HG03354 (cell line): ENCODE measurements at regions not wholly inside any gene's neighbourhood (a gene's known extent, or its start where the extent isn't known, plus 50 kb on each side); places are given as distances from the start of the nearest gene placed in this dataset.
"Not testable (repeated sequence)": the region's sequence is repeated elsewhere in the genome, so short reads cannot be mapped to it uniquely, and the experiment has no call there.

Source experiments
- ATAC-seq: cut with Tn5 transposase; IDR thresholded peaks from one replicate; pipeline ENCODE4 v1.9.1; 2021; ENCODE audit warnings: mild to moderate bottlenecking; ENCODE audit not compliant: unreplicated experiment, poor library complexity, severe bottlenecking

- no peak for ATAC-seq
Measured at GRCh38 chr1:101128846-101129245, 103.3 kb upstream of the DPH5 start.

- ATAC-seq = peak; percentile 95
Measured at GRCh38 chr1:101128211-101128727, 102.7 kb upstream of the DPH5 start.

DNA sequence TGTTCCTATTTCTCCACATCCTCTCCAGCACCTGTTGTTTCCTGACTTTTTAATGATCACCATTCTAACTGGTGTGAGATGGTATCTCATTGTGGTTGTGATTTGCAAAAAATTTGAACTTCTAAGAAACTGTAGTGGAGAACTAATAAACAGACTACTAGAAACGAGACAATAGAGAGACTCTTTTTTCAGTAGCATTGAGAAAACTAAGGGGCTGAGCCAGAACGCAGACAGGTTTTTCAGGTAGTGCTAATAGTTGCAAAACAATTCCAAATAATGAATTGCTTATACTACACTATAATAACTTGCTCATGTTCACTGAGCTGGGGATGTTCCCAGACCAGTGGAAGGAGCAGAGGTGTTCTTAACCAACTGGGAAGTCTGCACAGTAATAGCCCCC lies 98.8 kb upstream of the DPH5 start:
- ATAC-seq = no peak

GRCh38 chr1:101123904-101124303 lies 98.3 kb upstream of the DPH5 start:
- not testable (repeated sequence) for ATAC-seq

DNA sequence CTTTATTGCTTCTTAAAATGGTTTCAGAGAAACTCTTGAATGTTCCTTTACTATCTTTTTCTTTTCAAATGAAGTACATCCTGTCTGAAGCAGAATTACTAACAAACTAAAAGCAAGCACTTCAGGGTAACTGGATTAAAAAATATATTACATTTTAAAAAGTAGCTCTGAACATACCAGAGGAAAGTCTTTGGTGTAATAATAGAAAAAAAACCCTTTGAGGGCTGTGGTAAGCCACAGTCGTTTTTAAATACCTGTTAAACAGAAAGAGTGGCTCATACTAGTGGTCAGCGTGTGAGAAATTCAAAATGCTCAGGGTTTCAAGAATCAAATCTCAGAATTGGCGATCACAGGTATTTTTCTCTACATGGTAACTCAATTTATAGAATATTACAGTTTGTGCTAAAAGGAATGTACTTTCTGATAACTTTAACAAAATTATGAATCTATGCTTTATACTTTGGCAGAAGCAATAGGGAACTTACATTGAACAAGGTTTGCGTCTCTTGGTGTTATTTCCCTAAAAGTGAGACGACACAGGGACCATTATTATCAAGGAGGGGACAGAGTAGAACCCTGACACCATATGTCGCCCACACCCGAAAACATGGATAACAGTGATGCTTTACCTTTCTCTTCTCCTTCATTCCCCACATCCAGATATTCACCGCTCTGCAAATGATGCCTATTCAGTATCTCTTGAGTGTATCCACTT lies 97.0 kb upstream of the DPH5 start:
- ATAC-seq = peak; percentile 94

DNA sequence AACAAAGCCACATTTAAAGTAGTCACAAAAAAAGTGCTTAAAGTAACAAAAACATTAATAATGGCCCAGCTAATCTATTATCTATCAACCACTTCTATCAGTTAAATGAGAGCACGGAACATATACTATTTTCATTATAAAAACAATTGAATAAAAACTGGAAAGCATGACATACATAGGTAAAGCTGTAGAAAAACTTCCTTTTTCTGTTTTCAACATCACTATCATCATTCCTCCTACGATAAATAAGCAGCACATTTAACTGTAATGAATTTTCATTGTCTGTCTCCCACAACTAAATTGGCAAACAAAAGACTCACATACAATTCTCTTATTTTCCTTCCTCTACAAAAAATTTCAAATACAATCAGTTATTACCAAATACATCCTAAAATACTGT lies 96.4 kb upstream of the DPH5 start:
- no peak for ATAC-seq

- ATAC-seq = no peak
Measured at GRCh38 chr1:101121504-101121903, 95.9 kb upstream of the DPH5 start.

DNA sequence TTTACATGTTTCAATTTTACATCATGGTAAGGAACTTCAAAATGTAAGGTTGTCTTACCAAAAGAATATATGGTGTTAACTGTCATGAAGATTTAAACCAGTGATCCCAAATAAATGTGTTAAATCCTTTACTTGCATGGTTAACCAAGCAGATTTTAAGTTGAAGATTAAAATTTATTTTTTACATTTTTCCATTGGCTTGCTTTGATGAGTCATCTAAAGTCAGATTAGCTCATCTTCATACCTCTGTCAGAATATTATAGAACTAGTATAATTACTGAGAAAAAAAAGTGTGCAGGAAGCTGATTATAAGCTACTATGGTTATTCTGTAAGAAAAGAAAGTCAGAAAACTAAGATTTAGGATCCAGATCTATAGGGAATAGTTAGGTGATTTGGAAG lies 95.3 kb upstream of the DPH5 start:
- ATAC-seq = no peak

DNA sequence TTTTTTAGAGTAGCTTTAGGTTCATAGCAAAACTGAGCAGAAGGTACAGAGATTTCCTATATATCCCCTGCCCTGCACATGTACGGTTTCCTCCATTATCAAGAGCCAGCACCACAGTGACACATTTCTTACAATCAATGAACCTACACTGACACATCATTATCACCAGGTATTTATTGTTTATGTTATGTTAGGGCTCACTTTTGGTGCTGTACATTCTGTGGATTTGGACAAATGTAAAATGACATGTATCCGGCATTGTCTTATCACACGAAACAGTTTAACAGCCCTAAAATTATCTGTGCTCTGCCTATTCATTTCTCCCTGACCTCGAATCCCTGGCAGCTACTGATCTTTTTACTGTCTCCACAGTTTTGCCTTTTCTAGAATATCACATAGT lies 93.7 kb upstream of the DPH5 start:
- no peak for ATAC-seq

DNA sequence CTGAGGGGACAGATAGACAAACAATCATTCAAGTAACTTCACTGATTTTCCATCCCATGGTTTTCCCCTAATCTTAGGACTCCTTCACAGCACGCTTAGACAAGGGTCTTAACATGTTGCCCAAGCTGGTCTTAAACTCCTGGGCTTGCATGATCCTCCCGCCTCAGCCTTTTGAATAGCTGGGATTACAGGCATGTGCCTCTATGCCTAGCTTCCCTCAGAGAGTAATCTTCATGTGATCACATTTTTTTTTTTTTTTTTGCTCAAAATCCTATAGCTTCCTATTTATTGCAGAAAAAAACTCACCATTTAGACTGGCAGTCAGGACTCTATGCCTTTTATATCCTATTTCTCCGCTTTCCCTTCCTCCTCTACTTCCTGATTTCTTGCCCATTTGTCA lies 90.4 kb upstream of the DPH5 start:
- no peak for ATAC-seq

- ATAC-seq = no peak
Measured at GRCh38 chr1:101115112-101115511, 89.5 kb upstream of the DPH5 start.

DNA sequence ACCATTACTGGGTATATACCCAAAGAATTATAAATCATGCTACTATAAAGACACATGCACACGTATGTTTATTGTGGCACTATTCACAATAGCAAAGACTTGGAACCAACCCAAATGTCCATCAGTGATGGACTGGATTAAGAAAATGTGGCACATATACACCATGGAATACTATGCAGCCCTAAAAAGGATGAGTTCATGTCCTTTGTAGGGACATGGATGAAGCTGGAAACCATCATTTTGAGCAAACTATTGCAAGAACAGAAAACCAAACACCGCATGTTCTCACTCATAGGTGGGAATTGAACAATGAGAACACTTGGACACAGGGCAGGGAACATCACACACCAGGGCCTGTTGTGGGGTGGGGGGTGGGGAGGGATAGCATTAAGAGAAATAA lies 88.5 kb upstream of the DPH5 start:
- not testable (repeated sequence) for ATAC-seq

GRCh38 chr1:101112051-101112780 lies 86.6 kb upstream of the DPH5 start:
- ATAC-seq = peak; percentile 97

- no peak for ATAC-seq
Measured at GRCh38 chr1:101111461-101111860, 85.9 kb upstream of the DPH5 start.

DNA sequence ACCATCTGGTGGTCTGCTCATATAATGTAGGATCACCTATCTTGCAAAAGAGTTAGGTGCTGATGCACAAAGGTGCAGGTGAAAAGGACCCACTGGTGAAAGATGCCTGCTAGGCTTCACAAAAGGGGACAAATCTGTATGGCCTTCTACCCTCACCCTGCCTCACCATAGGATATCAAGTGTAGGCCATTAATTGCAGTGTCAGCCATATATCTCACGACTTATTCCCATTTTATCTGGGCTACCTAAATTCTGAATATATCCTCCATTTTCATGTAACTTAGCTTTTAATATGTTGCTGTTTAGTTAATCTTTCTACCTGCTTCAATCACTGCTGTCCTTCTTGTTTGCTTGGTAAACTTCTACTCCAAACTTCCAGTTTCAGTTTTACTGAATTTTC lies 84.2 kb upstream of the DPH5 start:
- ATAC-seq = no peak

- ATAC-seq = no peak
Measured at GRCh38 chr1:101108111-101108500, 82.5 kb upstream of the DPH5 start.

DNA sequence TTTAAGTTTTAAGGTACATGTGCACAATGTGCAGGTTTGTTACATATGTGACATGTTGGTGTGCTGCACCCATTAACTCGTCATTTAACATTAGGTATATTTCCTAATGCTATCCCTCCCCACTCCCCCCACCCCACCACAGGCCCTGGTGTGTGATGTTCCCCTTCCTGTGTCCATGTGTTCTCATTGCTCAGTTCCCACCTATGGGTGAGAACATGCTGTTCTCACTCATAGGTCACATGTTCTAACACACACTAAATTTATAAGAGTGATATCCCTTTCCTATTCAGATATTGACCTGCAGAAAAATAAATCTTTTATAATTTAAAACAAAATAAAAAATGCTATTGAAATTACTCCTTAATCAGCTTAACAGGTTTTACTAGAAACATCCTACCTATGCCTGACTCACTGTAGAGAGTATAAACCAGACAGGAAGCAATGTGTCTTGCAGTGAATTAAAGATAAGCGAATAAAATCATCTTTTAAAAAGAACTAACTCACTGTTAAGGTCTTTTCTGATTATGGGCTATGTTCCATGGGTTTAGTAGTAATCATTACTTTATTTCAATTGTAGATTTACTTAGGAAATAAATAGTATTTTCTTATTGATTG lies 82.0 kb upstream of the DPH5 start:
- no peak for ATAC-seq

GRCh38 chr1:101105877-101106276 lies 80.3 kb upstream of the DPH5 start:
- ATAC-seq = no peak

GRCh38 chr1:101102426-101103156 lies 77.0 kb upstream of the DPH5 start:
- ATAC-seq = no peak

- ATAC-seq = no peak
Measured at GRCh38 chr1:101101360-101101759, 75.8 kb upstream of the DPH5 start.
